CD14-positive monocyte (primary cell): ENCODE measurements at regions not wholly inside any gene's neighbourhood (a gene's known extent, or its start where the extent isn't known, plus 50 kb on each side); places are given as distances from the start of the nearest gene placed in this dataset.
"Not testable (repeated sequence)": the region's sequence is repeated elsewhere in the genome, so short reads cannot be mapped to it uniquely, and the experiment has no call there.

Source experiments
- DNase-seq, 3 donors: peaks; one replicate each; pipeline ENCODE4 v3.0.0-alpha.2; 2011 to 2022
- H2AFZ ChIP-seq: 2 replicates; pipeline ENCODE4 v1.6.0; 2012; ENCODE audit warnings: mild to moderate bottlenecking, low read depth, low read length, inconsistent platforms; ENCODE audit not compliant: insufficient read depth, poor library complexity, severe bottlenecking
- H3K27ac ChIP-seq, 2 donors: 1 replicate in 1 of 2; 2 replicates in 1 of 2; pipeline ENCODE4 v1.5.1; 2012 to 2013; ENCODE audit warnings: low read length in 2 of 2, control low read depth in 1 of 2, inconsistent platforms in 1 of 2, low read depth in 1 of 2, mild to moderate bottlenecking in 1 of 2
- H3K27me3 ChIP-seq, 2 donors: one replicate each; pipeline versions ENCODE4 v1.6.0 to v1.6.1; 2011 to 2013; ENCODE audit warnings: low read length in 2 of 2; ENCODE audit not compliant: control insufficient read depth in 2 of 2, insufficient read depth in 2 of 2
- H3K36me3 ChIP-seq, 2 donors: replicated peaks in 1 of 2; 1 replicate in 1 of 2; 2 replicates in 1 of 2; pipeline versions ENCODE4 v1.5.1 to v1.6.1; 2012 to 2013; ENCODE audit warnings: low read length in 2 of 2, control low read depth in 1 of 2, inconsistent platforms in 1 of 2, mild to moderate bottlenecking in 1 of 2; ENCODE audit not compliant: insufficient read depth in 2 of 2, control insufficient read depth in 1 of 2
- H3K4me1 ChIP-seq, 2 donors: 1 replicate in 1 of 2; 2 replicates in 1 of 2; pipeline versions ENCODE4 v1.5.1 to v1.6.1; 2012 to 2013; ENCODE audit warnings: low read length in 2 of 2, control low read depth in 1 of 2, inconsistent platforms in 1 of 2, mild to moderate bottlenecking in 1 of 2, moderate library complexity in 1 of 2; ENCODE audit not compliant: insufficient read depth in 2 of 2, control insufficient read depth in 1 of 2
- H3K4me2 ChIP-seq: replicated peaks from 2 replicates; pipeline ENCODE3; 2012; ENCODE audit warnings: low read length, moderate library complexity, mild to moderate bottlenecking; ENCODE audit not compliant: poor library complexity, severe bottlenecking; ENCODE audit errors: extremely low read depth
- H3K4me3 ChIP-seq, 3 experiments: fragments of 200-600 bp in 1 of 3; sonication (generic) in 1 of 3; replicated peaks in 1 of 3; 1 replicate in 2 of 3; 2 replicates in 1 of 3; pipeline ENCODE4 v1.5.1; 2011 to 2013; ENCODE audit warnings: low read length in 3 of 3, mild to moderate bottlenecking in 3 of 3, control low read depth in 2 of 3, low read depth in 2 of 3, inconsistent platforms in 1 of 3, moderate library complexity in 1 of 3
- H3K79me2 ChIP-seq: 2 replicates; pipeline ENCODE4 v1.6.0; 2012; ENCODE audit warnings: mild to moderate bottlenecking, control low read depth, inconsistent platforms, low read length, moderate library complexity; ENCODE audit not compliant: insufficient read depth
- H3K9ac ChIP-seq: 2 replicates; pipeline ENCODE4 v1.6.0; 2017; ENCODE audit warnings: low read length, mild to moderate bottlenecking; ENCODE audit not compliant: insufficient read depth, poor library complexity, severe bottlenecking
- H3K9me3 ChIP-seq, 2 donors: replicated peaks in 1 of 2; 1 replicate in 1 of 2; 2 replicates in 1 of 2; pipeline versions ENCODE4 v1.5.1 to v1.6.1; 2012 to 2013; ENCODE audit warnings: low read length in 2 of 2, control low read depth in 1 of 2; ENCODE audit not compliant: control insufficient read depth in 1 of 2, insufficient read depth in 1 of 2
- H4K20me1 ChIP-seq: 2 replicates; pipeline ENCODE4 v1.6.0; 2012; ENCODE audit warnings: mild to moderate bottlenecking, low read length, control low read depth, moderate library complexity; ENCODE audit not compliant: insufficient read depth
- H3K27ac Mint-ChIP-seq, 7 donors: one replicate each; pipeline ENCODE4 v1.8.0; 2020; ENCODE audit warnings: mild to moderate bottlenecking in 7 of 7, mixed read lengths in 7 of 7, moderate library complexity in 6 of 7, inconsistent platforms in 2 of 7
- H3K27me3 Mint-ChIP-seq, 3 donors: one replicate each; pipeline ENCODE4 v1.8.0; 2021 to 2022; ENCODE audit warnings: low read depth in 3 of 3, mild to moderate bottlenecking in 3 of 3, mixed read lengths in 3 of 3, moderate library complexity in 3 of 3, inconsistent platforms in 1 of 3
- H3K36me3 Mint-ChIP-seq, 2 donors: one replicate each; pipeline ENCODE4 v1.8.0; 2020; ENCODE audit warnings: mixed read lengths in 2 of 2, inconsistent platforms in 1 of 2, mild to moderate bottlenecking in 1 of 2
- H3K4me1 Mint-ChIP-seq: one replicate; pipeline ENCODE4 v1.8.0; 2020; ENCODE audit warnings: mild to moderate bottlenecking, mixed read lengths
- H3K4me3 Mint-ChIP-seq, 2 donors: one replicate each; pipeline ENCODE4 v1.8.0; 2020; ENCODE audit warnings: mild to moderate bottlenecking in 2 of 2, mixed read lengths in 2 of 2, moderate library complexity in 1 of 2
- H3K9me3 Mint-ChIP-seq, 7 donors: one replicate each; pipeline ENCODE4 v1.8.0; 2020 to 2022; ENCODE audit warnings: mixed read lengths in 7 of 7, mild to moderate bottlenecking in 6 of 7, moderate library complexity in 6 of 7, inconsistent platforms in 2 of 7
- CTCF ChIP-seq: fragments of 200-600 bp; IDR thresholded peaks from one replicate; pipeline ENCODE4 v1.8.0; 2022; ENCODE audit warnings: antibody characterized with exemption, mild to moderate bottlenecking
- WGBS: methylation state at CpG from one replicate; pipeline ENCODE4 v1.1.5; 2013; ENCODE audit warnings: missing lambda C conversion rate; ENCODE audit not compliant: insufficient coverage; 5-methylcytosine and 5-hydroxymethylcytosine counted together
- intact Hi-C, 2 donors: fragments of 100-400 bp; cut with micrococcal nuclease; formaldehyde crosslinking; loops; one replicate each; pipeline versions ENCODE4 v1.15.0 to v1.15.1; 2023

- Mint-ChIP-seq H3K4me1 (no peaks in the 10 kb centered on the region), H3K36me3 (no peaks in the 10 kb centered on the region), H3K4me3 (no peak overlapping the region), H3K27me3 (no peaks in the 10 kb centered on the region), H3K9me3 (peaks cover 0 to 3% (median 0%) of the 10 kb centered on the region in 7 donors), H3K27ac (no peak overlapping the region)
- no peaks in the 10 kb centered on the region for H3K9me3 ChIP-seq
- H4K20me1 ChIP-seq = no peaks in the 10 kb centered on the region
- H3K4me3 ChIP-seq = no peak overlapping the region
- H2AFZ ChIP-seq = no peak overlapping the region
- H3K36me3 ChIP-seq = no peaks in the 10 kb centered on the region
- no peak for DNase-seq
- TF ChIP-seq CTCF = no peak
- H3K27ac ChIP-seq = no peak overlapping the region
- intact Hi-C loops = no loop called here
- no peaks in the 10 kb centered on the region for H3K79me2 ChIP-seq
- H3K9ac ChIP-seq = no peak overlapping the region
- WGBS = 6% methylated on average over 2 of the region's 5 CpGs
- no peak overlapping the region for H3K4me2 ChIP-seq
- H3K4me1 ChIP-seq = no peaks in the 10 kb centered on the region
- H3K27me3 ChIP-seq = no peaks in the 10 kb centered on the region
These were observed 175.6 kb upstream of the CCNG1 start for GRCh38 chr5:163261647-163262269.

GRCh38 chr5:163266249-163266648 is 171.1 kb upstream of the CCNG1 start:
- H3K9me3 ChIP-seq, H3K4me3 Mint-ChIP-seq, H3K27ac ChIP-seq, DNase-seq, H3K27ac Mint-ChIP-seq, H3K27me3 Mint-ChIP-seq, H3K4me1 ChIP-seq, H4K20me1 ChIP-seq, H3K36me3 Mint-ChIP-seq, H3K36me3 ChIP-seq, H3K4me1 Mint-ChIP-seq, H3K27me3 ChIP-seq, intact Hi-C loops, H3K9ac ChIP-seq, H3K79me2 ChIP-seq, H3K9me3 Mint-ChIP-seq, H3K4me3 ChIP-seq, H3K4me2 ChIP-seq, H2AFZ ChIP-seq: not testable (repeated sequence)
- WGBS = no CpG with 5 or more reads among the region's 5 CpGs
